SW 1271 (cell line): ENCODE measurements at regions not wholly inside any gene's neighbourhood (a gene's known extent, or its start where the extent isn't known, plus 50 kb on each side); places are given as distances from the start of the nearest gene placed in this dataset.

Experiments used
- DNase-seq, 2 experiments: peaks; one replicate each; lab custom pipeline; 2025; lab: John Stamatoyannopoulos, UW

GRCh38 chr5:142434322-142434612, 109.4 kb upstream of the SPRY4 start:
- DNase-seq = no peak

GRCh38 chr5:142433526-142434321, 108.9 kb upstream of the SPRY4 start:
- DNase-seq = no peak

GRCh38 chr5:142432961-142433360, 108.1 kb upstream of the SPRY4 start:
- DNase-seq = no peak

GRCh38 chr5:142432369-142432863, 107.6 kb upstream of the SPRY4 start:
- no peak for DNase-seq

- no peak for DNase-seq
These were observed 104.1 kb upstream of the SPRY4 start for GRCh38 chr5:142428773-142429473.

GRCh38 chr5:142428036-142428772, 103.4 kb upstream of the SPRY4 start:
- no peak for DNase-seq

- no peak for DNase-seq
These were observed 102.7 kb upstream of the SPRY4 start for GRCh38 chr5:142427529-142427928.

- DNase-seq = no peak
These were observed 102.2 kb upstream of the SPRY4 start for GRCh38 chr5:142427015-142427364.

GRCh38 chr5:142426129-142427014, 101.6 kb upstream of the SPRY4 start:
- DNase-seq = no peak

GRCh38 chr5:142425286-142426065, 100.7 kb upstream of the SPRY4 start:
- no peak for DNase-seq

GRCh38 chr5:142422429-142422828, 97.6 kb upstream of the SPRY4 start:
- peak in 1 of 2 experiments; percentile 60 for DNase-seq

GRCh38 chr5:142421621-142422397, 97.0 kb upstream of the SPRY4 start:
- DNase-seq = no peak

GRCh38 chr5:142421228-142421617, 96.4 kb upstream of the SPRY4 start:
- DNase-seq = no peak

GRCh38 chr5:142420561-142421227, 95.9 kb upstream of the SPRY4 start:
- no peak for DNase-seq

GRCh38 chr5:142412581-142412980, 87.8 kb upstream of the SPRY4 start:
- DNase-seq = no peak

GRCh38 chr5:142411656-142412425, 87.0 kb upstream of the SPRY4 start:
- DNase-seq = no peak

- no peak for DNase-seq
These were observed 86.3 kb upstream of the SPRY4 start for GRCh38 chr5:142411103-142411502.

- DNase-seq = no peak
These were observed 84.2 kb upstream of the SPRY4 start for GRCh38 chr5:142408981-142409481.

GRCh38 chr5:142408536-142408935, 83.7 kb upstream of the SPRY4 start:
- DNase-seq = no peak
